GM18951 (cell line): ENCODE measurements at regions not wholly inside any gene's neighbourhood (a gene's known extent, or its start where the extent isn't known, plus 50 kb on each side); places are given as distances from the start of the nearest gene placed in this dataset.
"Not testable (repeated sequence)": the region's sequence is repeated elsewhere in the genome, so short reads cannot be mapped to it uniquely, and the experiment has no call there.

Experiments
- POLR2A ChIP-seq: IDR thresholded peaks from 4 replicates; pipeline ENCODE4 v1.6.1; 2011; ENCODE audit warnings: mild to moderate bottlenecking; ENCODE audit not compliant: insufficient read length, insufficient read depth; ENCODE audit errors: extremely low read depth
- in situ Hi-C: fragments of 300-500 bp; cut with MboI; formaldehyde crosslinking; loops from one replicate; pipeline ENCODE4 v1.12.0; 2022; ENCODE audit warnings: low sequenced_read_pairs, mixed read lengths, inconsistent platforms; ENCODE audit not compliant: unreplicated experiment

DNA sequence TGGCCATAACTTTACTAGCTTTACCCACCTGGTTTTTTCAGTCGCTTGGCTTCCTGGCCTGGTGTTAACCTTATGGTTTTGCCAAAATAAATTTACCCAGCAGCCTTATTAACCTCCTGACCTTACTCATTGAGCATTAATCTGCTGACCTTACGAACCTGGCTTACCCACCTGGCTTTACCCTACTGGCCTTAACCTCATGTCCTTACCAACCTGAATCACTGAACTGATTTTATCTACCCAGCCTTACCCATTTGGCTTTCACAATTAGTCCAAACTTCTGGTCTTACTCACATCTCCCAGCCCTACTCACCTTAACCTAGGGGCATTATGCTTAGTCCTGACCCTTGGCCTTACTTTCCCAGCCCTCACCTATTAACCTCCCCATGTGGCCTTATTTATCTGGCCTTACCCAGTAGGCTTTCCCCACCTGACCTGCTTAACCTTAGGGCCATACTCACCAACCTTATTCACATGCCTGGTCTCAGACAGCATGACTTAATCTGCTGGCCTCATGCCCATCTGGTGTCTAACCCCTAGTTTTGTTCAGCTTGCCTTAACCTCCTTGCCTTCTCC, 93.4 kb downstream of the IL12A start:
- in situ Hi-C loops, result no loop called here
- no peak for TF ChIP-seq POLR2A

DNA sequence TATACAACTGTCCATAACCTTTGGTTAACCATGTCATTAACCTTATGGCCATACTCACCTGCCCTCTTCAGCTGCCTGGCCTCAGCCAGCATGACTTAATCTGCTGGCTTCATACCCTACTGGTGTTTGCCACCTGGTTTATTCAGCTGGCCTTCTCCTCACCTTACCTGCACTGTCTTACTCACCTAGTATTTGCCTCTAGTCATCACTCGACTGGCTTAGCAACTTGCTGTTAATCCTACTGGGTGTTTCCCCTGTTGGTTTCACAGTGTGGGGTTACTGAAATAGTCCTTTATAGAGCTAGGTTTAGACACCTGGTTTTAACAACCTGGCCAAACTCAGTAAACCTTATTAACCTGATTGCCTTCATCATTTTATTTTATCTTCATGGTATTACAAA, 96.4 kb downstream of the IL12A start:
- in situ Hi-C loops, result no loop called here
- TF ChIP-seq POLR2A, result no peak

DNA sequence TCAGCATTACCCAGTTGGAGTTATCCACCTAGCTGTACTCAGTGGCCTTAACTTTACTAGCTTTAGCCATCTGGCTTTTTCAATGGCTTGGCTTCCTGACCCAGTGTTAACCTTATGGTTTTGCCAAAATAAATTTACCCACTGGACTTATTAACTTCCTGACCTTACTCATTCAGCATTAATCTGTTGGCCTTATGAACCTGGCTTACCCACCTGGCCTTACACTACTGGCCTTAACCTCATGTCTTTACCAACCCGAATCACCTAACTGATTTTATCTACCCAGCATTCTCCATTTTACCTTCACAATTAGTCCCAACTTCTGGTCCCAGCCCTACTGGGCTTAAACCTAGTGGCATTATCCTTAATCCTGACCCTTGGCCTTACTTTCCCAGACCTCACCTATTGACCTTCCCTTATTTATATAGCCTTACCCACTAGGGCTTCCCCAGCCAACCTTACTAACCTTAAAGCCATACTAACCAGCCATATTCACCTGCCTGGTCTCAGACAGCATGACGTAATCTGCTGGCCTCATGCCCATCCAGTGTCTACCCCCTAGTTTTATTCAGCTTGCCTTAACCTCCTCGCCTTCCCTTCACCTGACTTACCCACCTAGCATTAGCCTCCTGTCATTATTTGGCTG, 100.0 kb downstream of the IL12A start:
- TF ChIP-seq POLR2A, result no peak
- in situ Hi-C loops, result no loop called here

DNA sequence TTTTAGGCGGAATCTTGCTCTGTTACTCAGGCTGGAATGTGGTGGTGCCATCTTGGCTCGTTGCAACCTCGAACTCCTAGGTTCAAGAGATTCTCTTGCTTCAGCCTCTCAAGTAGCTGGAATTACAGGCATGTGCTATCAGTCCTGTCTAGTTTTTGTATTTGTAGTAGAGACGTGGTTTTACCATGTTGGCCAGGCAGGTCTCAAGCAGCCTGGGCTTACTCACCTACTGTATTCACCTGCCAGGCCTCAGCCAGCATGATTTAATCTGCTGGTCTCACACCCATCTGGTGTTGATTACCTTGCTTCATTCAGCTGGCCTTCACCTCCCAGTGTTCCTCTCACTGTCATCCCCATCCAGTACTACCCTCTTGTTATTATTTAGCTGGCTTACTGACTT, 102.0 kb downstream of the IL12A start:
- TF ChIP-seq POLR2A, result no peak
- in situ Hi-C loops, result no loop called here

DNA sequence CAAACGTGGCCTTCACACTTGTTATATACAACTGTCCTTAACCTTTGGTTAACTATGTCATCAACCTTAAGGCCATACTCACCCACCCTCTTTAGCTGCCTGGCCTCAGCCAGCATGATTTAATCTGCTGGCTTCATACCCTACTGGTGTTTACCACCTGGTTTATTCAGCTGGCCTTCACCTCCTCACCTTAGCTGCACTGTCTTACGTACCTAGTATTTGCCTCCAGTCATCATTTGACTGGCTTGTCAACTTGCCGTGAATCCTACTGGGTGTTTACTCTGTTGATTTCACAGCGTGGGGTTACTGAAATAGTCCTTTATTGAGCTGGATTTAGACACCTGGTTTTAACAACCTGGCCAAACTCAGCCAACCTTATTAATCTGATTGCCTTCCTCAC, 102.8 kb downstream of the IL12A start:
- in situ Hi-C loops, result no loop called here
- no peak for TF ChIP-seq POLR2A

DNA sequence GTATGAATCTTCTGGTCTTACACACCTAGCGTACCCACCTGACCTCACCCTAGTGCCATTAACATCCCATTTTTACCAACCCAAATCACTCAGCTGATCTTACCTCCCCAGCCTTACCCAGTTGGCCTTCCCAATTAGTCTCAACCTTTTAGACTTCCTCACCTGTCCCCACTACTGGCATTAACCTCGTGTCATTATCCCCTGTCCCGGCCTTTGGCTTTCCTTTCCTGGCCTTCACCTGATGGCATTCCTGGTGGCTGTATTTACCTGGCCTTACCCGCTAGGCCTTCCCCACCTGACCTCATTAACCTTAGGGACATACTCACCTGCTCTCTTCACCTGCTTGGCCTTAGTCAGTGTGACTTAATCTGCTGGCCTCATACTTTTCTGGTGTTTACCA, 104.1 kb downstream of the IL12A start:
- TF ChIP-seq POLR2A, result no peak
- in situ Hi-C loops, result no loop called here

DNA sequence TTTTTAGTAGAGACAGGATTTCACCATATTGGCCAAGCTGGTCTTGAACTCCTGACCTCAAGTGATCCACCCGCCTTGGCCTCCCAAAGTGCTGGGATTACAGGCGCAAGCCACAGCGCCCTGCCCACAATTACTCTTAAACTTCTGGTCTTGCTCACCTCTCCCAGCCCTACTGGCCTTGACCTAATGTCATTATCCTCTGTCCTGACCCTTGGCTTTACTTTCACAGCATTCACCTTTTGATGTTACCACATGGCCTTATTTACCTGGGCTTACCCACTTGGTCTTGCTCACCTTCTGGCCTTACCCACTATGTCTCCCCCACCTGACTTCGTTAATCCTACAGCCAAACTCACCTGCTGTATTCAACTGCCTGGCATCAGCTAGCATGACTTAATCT, 105.9 kb downstream of the IL12A start:
- no peak for TF ChIP-seq POLR2A
- in situ Hi-C loops, result no loop called here

DNA sequence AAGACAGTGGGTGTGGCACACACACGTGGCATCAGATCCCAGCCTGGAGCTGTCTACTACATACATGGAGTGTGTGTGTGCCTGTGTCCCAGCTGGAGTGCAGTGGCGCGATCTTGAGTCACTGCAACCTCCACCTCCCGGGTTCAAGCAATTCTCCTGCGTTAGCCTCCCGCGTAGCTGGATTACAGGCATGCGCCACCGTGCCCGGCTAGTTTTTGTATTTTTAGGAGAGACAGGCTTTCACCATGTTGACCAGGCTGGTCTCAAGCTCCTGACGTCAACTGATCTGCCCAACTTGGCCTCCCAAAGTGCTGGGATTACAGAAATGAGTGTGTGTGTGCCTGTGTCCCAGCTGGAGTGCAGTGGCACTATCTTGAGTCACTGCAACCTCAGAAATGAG, 108.8 kb downstream of the IL12A start:
- in situ Hi-C loops, result no loop called here
- TF ChIP-seq POLR2A, result no peak

DNA sequence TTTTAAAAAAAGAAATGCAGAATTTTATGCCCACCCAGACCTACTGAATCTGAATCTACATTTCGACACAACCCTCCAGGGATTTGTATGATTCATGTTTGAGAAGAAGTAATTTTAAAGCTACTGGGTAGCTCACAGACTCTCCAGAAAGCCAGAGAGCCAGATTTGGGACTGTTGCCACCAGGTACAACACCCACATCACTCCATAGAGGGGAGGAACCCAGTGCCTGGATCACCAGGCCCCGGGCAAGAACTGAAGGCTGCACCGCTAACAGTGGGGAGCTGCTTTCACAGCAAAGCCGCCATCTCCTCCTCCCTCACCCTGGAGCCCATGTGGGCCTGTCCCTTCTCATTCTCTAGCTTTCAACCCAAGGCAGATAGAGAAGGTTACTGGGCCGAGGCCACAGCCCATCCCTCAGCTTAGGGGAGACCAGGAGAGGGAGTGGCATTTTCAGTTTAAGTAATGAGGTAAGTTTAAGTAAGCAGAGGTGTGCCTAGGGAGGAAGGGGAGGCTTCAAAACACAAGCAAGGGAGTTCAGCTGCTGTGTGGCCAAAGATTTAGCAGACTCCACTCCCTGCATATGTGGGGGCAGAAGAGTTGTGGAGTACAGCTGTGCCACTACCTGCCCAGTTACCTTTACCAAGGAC, 109.8 kb downstream of the IL12A start:
- TF ChIP-seq POLR2A, result no peak
- in situ Hi-C loops, result no loop called here

DNA sequence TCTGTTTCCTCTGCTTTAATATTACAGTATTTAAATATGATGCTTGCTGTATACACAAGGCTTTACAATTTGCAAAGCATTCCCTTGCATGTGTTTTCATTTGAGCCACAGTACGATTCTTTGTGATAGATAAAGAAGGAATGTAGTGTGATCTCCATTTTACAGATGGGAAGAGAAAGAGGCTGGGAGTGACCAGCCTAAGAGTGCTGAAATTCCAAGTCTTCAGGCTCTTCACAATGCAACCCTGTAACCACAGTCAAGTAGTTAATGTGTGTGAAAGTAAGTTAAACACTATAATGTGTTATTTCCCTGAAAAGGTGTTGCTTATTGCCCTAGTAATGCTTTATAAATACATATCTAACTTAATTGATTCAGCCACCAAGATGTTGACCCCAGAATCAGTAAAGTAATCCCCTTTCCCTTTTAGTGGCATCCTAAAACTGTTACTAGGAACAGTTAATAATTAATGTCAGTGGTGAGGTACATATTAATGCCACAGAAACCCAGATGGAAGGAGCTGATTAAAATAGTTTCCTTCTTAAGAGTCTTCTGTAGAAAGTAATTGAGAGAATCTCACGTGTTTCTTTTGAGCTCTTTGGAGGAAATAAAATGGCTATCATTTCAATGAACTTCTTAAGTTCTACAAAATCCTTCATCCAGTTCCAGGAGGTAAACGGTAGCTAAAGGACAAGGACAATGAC, 110.4 kb downstream of the IL12A start:
- TF ChIP-seq POLR2A, result no peak
- in situ Hi-C loops, result no loop called here

DNA sequence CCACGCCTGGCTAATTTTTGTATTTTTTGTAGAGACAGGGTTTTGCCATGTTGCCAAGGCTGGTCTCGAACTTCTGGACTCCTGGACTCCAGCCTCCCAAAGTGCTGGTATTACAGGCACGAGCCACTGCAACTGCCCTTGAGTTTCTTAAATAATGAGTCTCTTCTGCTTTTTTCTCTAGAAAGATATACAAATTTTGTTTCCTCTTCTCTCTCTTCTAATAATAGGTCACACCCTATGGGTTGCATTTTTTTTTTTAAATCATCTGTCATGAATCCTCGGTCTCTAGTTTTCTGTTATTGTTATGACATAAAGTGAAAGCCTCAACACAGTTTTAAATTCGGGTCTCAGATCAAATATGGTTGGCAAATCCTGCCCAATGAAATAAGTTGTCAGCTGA, 111.2 kb downstream of the IL12A start:
- TF ChIP-seq POLR2A, result no peak
- in situ Hi-C loops, result no loop called here

DNA sequence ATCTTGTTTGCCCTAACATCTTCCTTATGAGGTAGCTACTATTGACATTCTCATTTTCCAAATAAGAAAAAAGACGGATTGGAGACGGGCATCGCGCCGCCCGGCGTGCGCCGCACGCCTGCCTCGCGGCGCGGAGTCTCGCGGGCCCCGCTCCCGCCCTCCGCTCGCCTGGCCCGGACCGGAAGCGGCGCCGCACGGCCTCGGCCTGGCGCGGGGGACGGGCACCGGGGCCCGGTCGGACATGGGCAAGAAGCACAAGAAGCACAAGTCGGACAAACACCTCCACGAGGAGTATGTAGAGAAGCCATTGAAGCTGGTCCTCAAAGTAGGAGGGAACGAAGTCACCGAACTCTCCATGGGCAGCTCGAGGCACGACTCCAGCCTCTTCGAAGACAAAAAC, 112.0 kb downstream of the IL12A start:
- in situ Hi-C loops, result no loop called here
- no peak for TF ChIP-seq POLR2A

DNA sequence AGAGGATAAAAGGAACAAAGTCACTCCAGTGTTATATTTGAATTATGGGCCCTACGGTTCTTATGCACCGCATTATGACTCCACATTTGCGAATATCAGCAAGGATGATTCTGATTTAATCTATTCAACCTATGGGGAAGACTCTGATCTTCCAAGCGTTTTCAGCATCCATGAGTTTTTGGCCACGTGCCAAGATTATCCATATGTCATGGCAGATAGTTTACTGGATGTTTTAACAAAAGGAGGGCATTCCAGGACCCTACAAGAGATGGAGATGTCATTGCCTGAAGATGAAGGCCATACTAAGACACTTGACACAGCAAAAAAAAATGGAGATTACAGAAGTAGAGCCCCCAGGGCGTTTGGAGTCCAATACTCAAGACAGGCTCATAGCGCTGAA, 113.4 kb downstream of the IL12A start:
- in situ Hi-C loops, result not testable (repeated sequence)

DNA sequence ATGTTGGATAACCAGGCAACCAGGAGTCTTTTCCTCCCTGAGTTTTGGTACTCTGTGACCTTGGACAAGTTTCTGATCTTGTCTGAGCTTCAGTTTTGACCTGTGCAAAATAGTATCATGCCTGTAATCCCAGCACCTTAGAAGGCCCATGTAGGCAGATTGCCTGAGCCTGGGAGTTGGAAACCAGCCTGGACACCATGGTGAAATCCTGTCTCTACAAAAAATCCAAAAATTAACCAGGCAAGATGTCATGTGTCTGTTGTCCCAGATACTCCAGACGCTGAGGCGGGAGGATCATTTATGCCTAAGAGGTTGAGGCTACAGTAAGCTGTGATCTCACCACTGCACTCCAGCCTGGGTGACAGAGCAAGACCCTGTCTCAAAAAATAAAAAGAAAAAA, 114.8 kb downstream of the IL12A start:
- in situ Hi-C loops, result no loop called here
- TF ChIP-seq POLR2A, result no peak

DNA sequence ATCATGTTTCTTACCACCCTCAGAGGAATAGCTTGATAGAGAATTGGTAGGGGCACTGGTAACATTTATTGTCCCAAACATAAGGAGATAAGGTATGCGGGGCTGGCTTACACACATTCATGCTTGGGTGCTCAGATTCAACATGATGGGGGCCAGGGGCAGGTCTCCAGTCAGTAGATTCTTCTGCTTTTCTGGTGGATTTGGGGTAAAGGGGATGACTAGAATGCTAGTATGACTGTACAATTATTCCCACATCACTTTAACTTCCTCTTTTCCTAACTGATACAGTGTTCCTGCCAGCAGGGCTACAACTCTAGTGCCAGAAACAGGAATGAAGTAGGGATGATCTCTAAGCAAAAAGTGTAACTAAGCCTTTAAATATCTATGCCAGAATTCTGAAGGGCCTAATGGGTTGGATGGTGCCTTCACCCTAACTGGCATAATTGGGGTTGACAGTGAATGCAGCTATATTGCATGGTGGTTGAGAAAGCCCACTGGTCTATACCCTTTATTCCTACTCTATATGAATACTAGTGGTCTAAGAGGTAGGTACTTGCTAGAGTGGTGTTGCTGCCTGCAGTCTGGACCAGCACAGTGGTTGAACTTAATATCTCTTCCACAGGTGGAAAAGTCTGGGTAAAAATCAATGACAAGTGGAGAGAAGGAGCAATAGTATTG, 117.4 kb downstream of the IL12A start:
- in situ Hi-C loops, result no loop called here
- TF ChIP-seq POLR2A, result no peak
